ENCODE measurements at regions not wholly inside any gene's neighbourhood (a gene's known extent, or its start where the extent isn't known, plus 50 kb on each side); places are given as distances from the start of the nearest gene placed in this dataset.

GRCh38 chr5:109511980-109512734, 102.4 kb upstream of the PJA2 start:
- Histone ChIP-seq H3K4me1 (ENCODE audit: control insufficient read depth in 2 of 3, insufficient read depth in 2 of 3, low read depth in 1 of 3, low read length in 3 of 3) (no peaks in the 10 kb centered on the region), H3K36me3 (ENCODE audit: control insufficient read depth in 2 of 3, insufficient read depth in 3 of 3, low read length in 3 of 3) (no peaks in the 10 kb centered on the region), H3K4me3 (ENCODE audit: low read length in 3 of 3) (no peak overlapping the region), H3K27ac (ENCODE audit: low read depth in 2 of 2, low read length in 2 of 2) (no peak overlapping the region), H3K9ac (ENCODE audit: low read length in 3 of 3) (no peak overlapping the region), H3K9me3 (ENCODE audit: control insufficient read depth in 2 of 3, insufficient read depth in 1 of 3, low read length in 3 of 3) (no peaks in the 10 kb centered on the region), H3K27me3 (ENCODE audit: control insufficient read depth, insufficient read depth, low read length) (no peaks in the 10 kb centered on the region)
- no peak for DNase-seq
- intact Hi-C loops (cut with DNase I): no loop called here
- TF ChIP-seq CTCF (IDR thresholded peaks at IDR 0.05; ENCODE audit: borderline replicate concordance, extremely low read depth, insufficient read depth): no peak
- no peak for FAIRE-seq

- DNase-seq (peak in 1 of 5 donors; percentile 15), FAIRE-seq (no peak)
- H3K4me3 ChIP-seq (ENCODE audit: low read length in 3 of 3): no peak overlapping the region
- intact Hi-C loops (cut with DNase I): no loop called here
- no peaks in the 10 kb centered on the region for H3K9me3 ChIP-seq (ENCODE audit: control insufficient read depth in 2 of 3, insufficient read depth in 1 of 3, low read length in 3 of 3)
- H3K27me3 ChIP-seq (ENCODE audit: control insufficient read depth, insufficient read depth, low read length): no peaks in the 10 kb centered on the region
- no peaks in the 10 kb centered on the region for H3K36me3 ChIP-seq (ENCODE audit: control insufficient read depth in 2 of 3, insufficient read depth in 3 of 3, low read length in 3 of 3)
- no peak overlapping the region for H3K9ac ChIP-seq (ENCODE audit: low read length in 3 of 3)
- TF ChIP-seq CTCF (IDR thresholded peaks at IDR 0.05; ENCODE audit: borderline replicate concordance, extremely low read depth, insufficient read depth): no peak
- H3K27ac ChIP-seq (ENCODE audit: low read depth in 2 of 2, low read length in 2 of 2): no peak overlapping the region
- no peaks in the 10 kb centered on the region for H3K4me1 ChIP-seq (ENCODE audit: control insufficient read depth in 2 of 3, insufficient read depth in 2 of 3, low read depth in 1 of 3, low read length in 3 of 3)
These were observed 96.8 kb upstream of the PJA2 start for GRCh38 chr5:109506556-109506955.

GRCh38 chr5:109496112-109496511, 86.3 kb upstream of the PJA2 start:
- H3K36me3 ChIP-seq (ENCODE audit: control insufficient read depth in 2 of 3, insufficient read depth in 3 of 3, low read length in 3 of 3): no peaks in the 10 kb centered on the region
- FAIRE-seq (no peak), DNase-seq (no peak)
- intact Hi-C loops (cut with DNase I): no loop called here
- no peak overlapping the region for H3K9ac ChIP-seq (ENCODE audit: low read length in 3 of 3)
- no peaks in the 10 kb centered on the region for H3K9me3 ChIP-seq (ENCODE audit: control insufficient read depth in 2 of 3, insufficient read depth in 1 of 3, low read length in 3 of 3)
- H3K27me3 ChIP-seq (ENCODE audit: control insufficient read depth, insufficient read depth, low read length): no peaks in the 10 kb centered on the region
- no peak for TF ChIP-seq CTCF (IDR thresholded peaks at IDR 0.05; ENCODE audit: borderline replicate concordance, extremely low read depth, insufficient read depth)
- H3K4me1 ChIP-seq (ENCODE audit: control insufficient read depth in 2 of 3, insufficient read depth in 2 of 3, low read depth in 1 of 3, low read length in 3 of 3): no peaks in the 10 kb centered on the region
- H3K4me3 ChIP-seq (ENCODE audit: low read length in 3 of 3): no peak overlapping the region
- H3K27ac ChIP-seq (ENCODE audit: low read depth in 2 of 2, low read length in 2 of 2): no peak overlapping the region
